Hepatocyte (in vitro differentiated cells): ENCODE measurements at regions not wholly inside any gene's neighbourhood (a gene's known extent, or its start where the extent isn't known, plus 50 kb on each side); places are given as distances from the start of the nearest gene placed in this dataset.

Source experiments
- CTCF ChIP-seq: fragments of 200-600 bp; sonication (generic); IDR thresholded peaks from 2 replicates; pipeline ENCODE4 v1.5.1; 2016; ENCODE audit warnings: antibody characterized with exemption, mild to moderate bottlenecking; ENCODE audit not compliant: poor library complexity
- EZH2 ChIP-seq: fragments of 200-600 bp; sonication (generic); IDR thresholded peaks from 2 replicates; pipeline ENCODE4 v1.6.1; 2016; ENCODE audit warnings: antibody characterized with exemption, mild to moderate bottlenecking, borderline replicate concordance
- EZH2phosphoT487 ChIP-seq: fragments of 200-600 bp; sonication (generic); IDR thresholded peaks from one replicate; pipeline ENCODE4 v1.6.1; 2018; ENCODE audit warnings: antibody characterized with exemption, mild to moderate bottlenecking, low read depth, moderate library complexity; ENCODE audit not compliant: unreplicated experiment, severe bottlenecking

DNA sequence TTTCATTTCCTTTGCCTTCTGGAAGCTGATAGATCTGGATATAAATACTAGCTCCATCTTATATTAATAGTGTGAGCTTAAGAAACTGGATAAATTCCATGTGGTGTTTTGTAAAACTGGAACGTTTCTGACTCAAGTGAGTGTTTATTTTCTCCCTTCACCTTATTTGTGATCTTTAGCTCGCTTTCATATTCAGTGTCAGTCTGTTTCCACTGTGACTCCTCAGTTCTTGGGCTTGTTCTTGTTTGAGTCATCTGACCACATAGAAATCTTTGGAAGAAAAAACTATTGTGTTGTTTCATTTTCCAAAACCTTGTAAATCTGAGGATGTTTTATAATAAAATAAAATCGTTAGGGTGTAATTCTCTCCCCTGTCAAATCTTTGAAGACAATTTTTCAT is 186.4 kb downstream of the POLR1F start:
- TF ChIP-seq CTCF = no peak
- TF ChIP-seq EZH2phosphoT487 = no peak
- TF ChIP-seq EZH2 = no peak
